GOT3 (cell line): ENCODE measurements at regions not wholly inside any gene's neighbourhood (a gene's known extent, or its start where the extent isn't known, plus 50 kb on each side); places are given as distances from the start of the nearest gene placed in this dataset.

ENCODE experiments used
- DNase-seq: peaks from one replicate; lab custom pipeline; 2025; ENCODE audit warnings: mixed read lengths; lab: John Stamatoyannopoulos, UW

GRCh38 chr12:92554158-92555073, 148.4 kb upstream of the PLEKHG7 start:
- no peak for DNase-seq

- DNase-seq, result no peak
These were observed 149.4 kb upstream of the PLEKHG7 start for GRCh38 chr12:92553389-92553788.

GRCh38 chr12:92552412-92553108, 150.2 kb upstream of the PLEKHG7 start:
- DNase-seq, result no peak

GRCh38 chr12:92551853-92552397, 150.9 kb upstream of the PLEKHG7 start:
- DNase-seq, result no peak

GRCh38 chr12:92551210-92551609, 151.6 kb upstream of the PLEKHG7 start:
- DNase-seq, result no peak

- DNase-seq, result no peak
These were observed 152.1 kb upstream of the PLEKHG7 start for GRCh38 chr12:92550661-92551060.

- DNase-seq, result no peak
These were observed 152.5 kb upstream of the PLEKHG7 start for GRCh38 chr12:92550254-92550653.

DNA sequence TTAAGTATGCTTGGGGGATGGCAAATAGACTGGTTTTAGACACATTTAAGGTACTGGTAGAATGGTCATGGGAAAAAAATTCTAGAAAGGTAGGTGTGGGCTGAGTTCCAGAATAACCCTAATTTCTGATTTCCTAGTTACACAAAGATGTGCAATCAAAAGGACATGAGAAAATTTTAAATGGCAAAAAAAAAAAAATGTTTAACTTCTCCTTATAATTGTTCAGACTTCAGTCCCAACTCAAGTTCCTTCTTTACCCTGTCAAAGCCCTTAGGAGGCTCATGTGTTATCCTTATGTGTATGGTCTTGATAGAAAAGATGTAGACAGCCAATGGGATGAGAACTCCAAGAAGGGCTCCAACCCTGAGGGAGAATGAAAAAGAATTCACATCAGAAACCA, 153.3 kb upstream of the PLEKHG7 start:
- no peak for DNase-seq

DNA sequence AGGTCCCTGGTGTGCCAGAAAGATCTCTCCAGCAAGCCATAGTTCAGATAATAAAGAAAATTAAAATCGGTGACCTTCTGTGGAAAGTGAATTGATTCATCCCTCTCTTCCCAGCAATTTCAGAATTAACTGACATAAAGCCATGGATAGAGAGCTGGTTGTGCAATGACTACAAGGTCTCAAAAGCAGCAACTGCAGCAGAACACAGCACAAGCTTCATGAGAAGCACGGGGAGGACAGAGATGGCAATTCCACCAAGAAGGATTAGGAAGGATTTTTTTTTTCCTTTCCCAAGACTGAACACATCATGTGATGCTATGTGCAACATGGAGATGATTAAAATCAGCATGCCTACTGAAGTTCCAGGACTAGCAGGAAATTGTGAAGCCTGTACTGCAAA, 154.9 kb upstream of the PLEKHG7 start:
- no peak for DNase-seq

- DNase-seq, result no peak
These were observed 155.4 kb upstream of the PLEKHG7 start for GRCh38 chr12:92547420-92547819.

DNA sequence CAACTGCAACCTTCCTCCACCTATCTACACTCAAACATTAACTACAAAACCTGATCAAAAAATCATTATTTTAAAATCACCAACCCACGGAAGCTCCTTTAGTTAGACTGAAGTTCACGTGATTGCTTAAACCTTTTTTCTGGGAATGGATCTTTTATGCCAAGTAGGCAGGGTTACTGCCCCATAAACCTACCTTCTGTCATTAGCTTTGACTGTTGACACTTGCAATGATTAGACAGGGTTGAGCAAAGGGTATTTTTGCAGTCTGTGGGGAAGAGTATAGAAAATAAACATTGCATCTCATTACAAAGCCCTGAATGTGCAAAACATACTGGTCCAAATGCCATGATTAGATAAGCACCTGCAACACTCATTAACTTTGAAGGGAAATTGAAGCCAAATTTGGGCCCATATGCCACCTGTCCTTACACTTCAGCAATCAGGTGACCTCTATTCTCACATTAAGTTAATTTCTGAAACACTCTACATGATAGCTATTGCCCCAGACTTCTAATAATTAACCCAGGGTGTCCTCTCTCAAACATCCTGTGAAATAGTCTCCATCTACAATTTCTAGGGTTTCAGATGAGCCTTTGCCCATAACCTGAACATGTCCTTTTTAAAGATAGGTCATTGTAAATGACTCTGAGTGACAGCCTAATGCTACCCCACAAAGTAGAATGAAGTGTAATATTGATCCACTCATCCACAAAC, 156.0 kb upstream of the PLEKHG7 start:
- DNase-seq, result no peak

DNA sequence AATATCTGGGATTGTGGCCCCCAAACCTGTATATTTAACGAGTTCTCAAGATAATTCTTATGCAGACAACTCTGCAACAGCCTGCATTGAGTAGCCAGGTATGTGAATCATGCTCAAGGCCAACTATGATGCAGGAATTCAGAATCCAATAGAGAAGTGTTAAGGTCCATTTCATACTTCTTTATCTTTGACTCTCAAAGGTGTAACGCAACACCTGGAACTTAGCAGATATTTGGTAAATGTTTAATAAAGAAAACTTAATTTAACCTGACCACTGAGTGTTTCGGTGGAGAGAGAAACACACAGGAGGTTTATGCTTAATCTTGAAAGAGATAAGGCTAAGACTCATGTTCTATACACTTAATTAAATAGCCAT, 156.5 kb upstream of the PLEKHG7 start:
- DNase-seq, result no peak

DNA sequence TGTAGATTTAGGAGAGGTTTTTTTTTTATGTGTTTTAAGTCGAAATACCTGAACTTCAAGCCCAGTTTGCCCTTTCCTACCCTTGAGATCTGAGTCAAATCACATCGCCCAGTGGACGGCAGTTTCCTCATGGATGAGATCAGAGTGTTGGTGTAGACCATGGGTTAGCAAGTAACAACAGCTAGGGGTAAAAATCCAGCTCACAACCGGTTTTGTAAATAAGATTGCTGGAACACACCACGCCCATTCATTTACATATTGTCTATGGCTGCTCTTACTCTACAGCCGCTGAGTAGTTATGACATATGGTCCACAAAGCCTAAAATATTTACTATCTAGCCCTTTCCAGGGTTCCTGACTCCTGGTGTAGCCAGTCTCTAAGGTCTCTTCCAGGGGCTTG, 158.5 kb upstream of the PLEKHG7 start:
- DNase-seq, result no peak

GRCh38 chr12:92543840-92544239, 158.9 kb upstream of the PLEKHG7 start:
- DNase-seq, result no peak

GRCh38 chr12:92543359-92543758, 159.4 kb upstream of the PLEKHG7 start:
- no peak for DNase-seq

- no peak for DNase-seq
These were observed 161.1 kb upstream of the PLEKHG7 start for GRCh38 chr12:92541731-92542130.

DNA sequence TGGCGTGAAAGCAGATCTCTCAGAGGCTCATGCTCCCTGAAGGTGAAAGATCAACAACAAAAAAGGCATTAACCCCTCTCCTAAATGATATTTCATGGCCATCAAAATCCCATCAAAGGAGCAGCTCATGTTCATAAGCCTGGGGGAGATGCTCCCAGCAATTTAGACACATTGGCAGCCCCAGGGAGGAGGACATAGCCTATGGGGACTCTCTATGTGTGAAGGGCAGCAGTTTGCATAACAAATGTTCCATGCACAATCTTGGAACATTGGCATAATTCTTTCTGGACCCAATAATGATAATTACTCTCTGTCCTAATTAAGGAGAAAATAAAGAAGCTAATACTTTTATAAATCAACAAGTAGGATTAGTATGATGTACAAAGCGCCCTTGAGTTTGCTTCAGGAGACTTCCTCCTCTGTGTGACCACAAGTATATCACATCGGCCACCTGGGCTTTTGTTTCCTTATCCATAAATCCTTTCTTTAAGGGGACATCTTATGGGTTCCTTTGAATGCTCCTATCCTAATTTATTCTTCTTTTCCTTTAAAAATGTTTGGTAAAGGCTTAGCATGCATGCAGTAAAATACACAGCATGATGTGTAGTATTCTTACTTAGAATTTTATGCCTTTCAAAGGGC, 161.9 kb upstream of the PLEKHG7 start:
- no peak for DNase-seq

DNA sequence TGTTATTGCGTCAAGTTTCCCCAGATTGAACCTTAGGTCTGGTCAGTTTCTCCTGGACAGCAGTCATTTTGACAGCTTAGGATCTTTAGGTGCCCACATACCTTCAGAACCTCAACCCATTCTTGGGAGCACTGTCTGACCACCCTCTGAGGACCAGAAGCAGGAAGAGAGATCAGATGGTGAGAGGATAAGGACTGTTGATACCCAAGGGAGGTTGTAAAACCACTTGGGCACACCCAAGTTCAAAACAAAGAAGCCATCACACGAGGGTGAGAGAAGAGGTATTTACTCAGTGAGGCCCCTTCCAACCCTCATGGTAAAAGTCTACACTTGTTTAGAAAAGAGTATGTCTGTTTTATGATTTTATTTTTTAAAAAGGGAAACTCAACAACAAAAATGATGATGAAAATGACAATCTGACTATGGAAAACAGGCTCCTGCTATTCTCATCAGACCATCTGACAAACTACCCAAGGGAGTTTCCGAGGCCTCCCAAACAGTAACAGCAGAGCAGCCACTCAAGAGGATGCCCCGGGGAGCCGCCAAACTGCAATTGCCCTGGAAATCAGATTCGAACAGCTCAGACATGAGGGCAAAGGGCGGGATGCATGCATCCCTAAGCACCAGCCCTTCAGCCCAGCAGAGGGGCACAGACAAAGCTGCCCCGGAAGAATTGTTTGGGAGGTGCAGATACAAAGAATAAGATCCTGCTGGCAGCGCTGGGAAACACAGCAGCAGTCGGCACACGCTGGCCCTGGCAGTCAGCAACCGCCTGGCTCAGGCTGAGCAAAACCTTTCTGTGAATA, 162.6 kb upstream of the PLEKHG7 start:
- DNase-seq, result no peak

DNA sequence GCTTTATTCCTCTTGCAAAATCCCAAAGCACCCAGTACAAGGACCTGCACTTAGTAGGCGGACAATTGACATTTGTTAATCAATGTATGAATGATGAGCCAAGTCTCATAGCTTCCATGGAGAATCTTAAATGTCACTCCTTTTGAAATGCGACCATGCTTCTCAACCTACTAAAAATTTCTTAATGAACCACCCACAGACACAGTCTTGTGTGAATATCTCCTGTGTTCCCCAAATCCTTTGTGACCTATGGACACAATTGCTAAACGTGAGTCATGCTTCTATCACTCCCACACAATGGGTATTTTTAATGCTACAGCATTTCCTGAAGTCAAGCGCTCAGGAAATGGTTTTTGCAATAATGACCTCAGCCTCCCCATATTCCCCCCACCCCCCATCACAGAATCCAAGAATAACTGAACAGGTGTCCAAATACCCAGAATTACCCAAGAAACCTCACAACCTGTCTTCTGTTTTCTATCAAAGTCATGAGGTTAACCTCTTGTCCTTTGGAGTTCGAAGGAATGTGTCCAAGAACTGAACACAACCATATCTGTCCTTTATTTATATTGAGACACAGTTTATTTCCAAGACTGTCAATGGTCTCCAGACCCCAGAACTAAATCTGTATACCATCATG, 163.6 kb upstream of the PLEKHG7 start:
- DNase-seq, result no peak

DNA sequence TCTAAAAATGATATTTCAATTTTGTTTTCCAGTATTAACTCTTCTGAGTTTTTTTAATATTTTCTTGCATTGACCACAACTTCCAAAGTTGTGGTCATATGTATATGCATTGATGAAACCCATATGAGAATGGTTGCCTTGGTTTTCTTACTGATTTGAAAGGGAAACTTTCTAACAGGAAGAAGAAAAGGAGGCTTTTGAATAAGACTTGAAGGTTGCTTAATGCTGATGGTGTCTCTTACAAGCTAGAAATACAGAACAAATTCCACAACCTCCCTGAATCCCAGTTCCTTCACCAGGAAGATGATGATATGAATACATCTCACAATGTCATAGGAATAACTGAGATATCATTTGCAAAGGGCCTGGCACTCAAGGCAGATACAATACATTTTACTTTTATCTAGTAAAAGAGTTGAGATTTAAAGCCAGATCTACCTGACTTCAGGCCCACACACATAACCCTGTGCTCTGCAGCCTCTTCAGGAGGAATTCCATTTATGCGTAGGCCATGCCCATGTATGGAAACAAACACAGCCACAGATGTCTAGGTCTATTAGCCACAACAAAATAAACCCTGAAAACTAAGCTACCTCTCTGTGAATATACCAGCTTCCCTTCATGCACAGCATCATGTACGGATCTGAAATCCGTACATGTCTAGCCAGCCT, 165.4 kb upstream of the PLEKHG7 start:
- no peak for DNase-seq
